HG03159 (cell line): ENCODE measurements at regions not wholly inside any gene's neighbourhood (a gene's known extent, or its start where the extent isn't known, plus 50 kb on each side); places are given as distances from the start of the nearest gene placed in this dataset.
A peak's percentile ranks its signal among the peaks of the same experiment; 100 is the strongest.

ENCODE experiments used
- ATAC-seq: cut with Tn5 transposase; IDR thresholded peaks from one replicate; pipeline ENCODE4 v1.9.1; 2021; ENCODE audit warnings: mild to moderate bottlenecking, moderate library complexity; ENCODE audit not compliant: unreplicated experiment

GRCh38 chr12:25058012-25058411 is 109.1 kb upstream of the BCAT1 start:
- ATAC-seq: no peak

GRCh38 chr12:25056486-25057130 is 107.7 kb upstream of the BCAT1 start:
- no peak for ATAC-seq

DNA sequence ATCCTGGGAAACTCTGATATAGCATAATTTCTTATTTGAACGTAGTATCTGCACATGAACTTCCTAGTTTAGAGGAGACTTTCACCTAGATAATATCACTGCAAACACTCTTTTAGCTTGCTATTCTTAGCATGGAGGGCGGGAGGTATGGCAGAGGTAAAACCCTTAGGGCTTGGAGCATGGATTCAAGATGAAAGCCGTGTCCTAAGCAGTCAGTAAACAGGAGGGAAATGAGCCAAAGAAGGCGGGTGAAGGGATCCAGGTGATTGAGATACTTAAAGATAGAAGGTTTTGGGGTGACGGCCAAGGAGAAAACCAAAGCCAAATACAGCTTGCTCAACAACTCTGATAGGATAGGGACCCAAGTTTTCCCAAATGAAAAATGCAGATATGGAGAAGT is 107.1 kb upstream of the BCAT1 start:
- no peak for ATAC-seq

DNA sequence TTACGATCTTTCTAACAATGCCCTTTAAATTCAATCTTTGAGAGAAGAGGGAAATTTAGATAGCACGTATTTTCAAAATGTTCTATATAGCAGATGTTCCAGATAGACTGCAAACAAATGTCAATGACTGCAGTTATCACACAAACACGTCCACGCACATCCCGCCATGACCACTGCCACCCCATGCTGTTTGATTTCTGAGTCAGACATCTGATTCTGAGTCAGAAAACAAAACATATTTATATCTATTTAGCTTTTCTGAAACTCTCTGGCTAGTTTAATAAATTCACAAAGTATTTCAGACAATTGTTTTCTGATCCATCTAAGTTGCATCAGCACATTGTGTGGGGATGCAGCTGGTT is 105.9 kb upstream of the BCAT1 start:
- ATAC-seq: no peak

DNA sequence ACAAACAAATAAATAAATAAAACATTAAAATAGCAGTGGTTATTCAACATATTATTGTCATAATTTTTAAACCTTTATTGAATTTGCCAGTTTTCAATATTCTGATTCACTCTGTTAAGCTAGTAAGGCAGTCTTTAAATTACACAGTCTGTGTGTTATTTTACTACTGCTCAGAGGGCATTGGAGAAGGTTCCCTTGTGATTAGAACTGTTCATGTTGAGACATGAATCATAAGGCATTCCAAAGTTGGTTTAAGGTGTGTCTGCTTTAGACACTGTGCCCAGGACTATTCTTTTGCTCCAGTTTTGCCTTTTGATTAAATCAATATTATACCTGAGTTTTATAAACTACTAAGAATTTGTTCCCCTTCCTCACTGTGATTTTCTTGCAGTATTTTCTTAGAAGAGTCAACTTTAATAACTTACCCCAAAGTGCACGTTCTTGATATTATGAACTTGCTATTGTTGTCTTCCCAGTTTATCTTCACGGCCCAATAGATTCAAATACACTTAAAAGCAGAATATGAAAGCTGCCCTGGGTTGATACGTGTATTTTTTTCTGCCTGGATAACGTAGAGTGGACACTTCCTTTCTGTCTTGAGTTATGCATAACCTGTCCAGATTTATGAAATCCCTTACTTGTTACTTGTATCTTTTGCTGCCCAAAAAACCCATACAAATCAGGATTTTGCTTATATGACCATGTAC is 105.3 kb upstream of the BCAT1 start:
- ATAC-seq: no peak

DNA sequence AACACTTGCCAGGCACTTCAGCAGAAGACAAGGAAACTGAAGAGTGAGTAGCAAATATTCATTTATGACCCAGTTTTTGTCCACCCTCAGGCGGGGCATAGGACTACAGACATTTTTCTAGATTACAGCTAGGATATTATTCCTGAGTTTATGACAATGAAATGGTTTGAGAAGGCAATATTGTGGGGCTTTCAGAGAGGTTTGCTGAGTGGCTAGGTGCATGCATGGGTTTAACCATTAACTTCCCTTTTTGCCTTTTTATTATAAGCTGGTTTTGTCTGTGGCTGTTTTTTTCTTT is 104.0 kb upstream of the BCAT1 start:
- ATAC-seq: no peak

DNA sequence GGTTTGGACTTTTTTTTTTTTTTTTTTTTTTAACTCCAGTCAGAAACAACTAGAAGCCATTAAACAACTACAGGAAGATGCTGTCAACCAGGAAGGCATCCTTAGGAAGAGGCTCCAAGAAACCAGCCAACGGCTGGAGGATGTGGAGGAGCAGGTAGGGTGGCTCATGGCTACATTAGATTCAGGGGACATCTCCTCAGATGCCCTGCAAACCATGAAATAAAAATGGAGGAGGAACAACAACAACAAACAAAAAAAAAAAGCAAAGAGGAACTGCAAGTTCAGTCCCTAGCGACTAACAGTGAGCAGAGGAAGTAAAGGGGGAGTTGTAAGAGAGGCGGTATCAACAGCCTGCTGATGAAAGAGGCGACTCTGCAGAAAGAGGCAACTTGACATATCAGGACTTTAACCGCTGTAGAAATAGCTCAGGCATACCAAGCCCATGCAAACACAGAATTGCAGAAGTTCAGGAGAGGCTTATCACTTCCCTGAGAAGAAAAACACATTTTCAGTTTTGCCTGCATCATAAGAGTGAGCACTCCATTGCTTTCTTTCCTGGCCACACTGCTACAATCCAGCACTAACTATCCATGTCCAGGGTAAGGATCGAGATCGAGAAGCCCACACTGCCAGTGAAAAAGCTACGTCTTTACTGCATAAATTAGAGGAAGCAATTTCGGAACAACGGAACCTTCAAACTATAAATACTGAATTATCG is 103.5 kb upstream of the BCAT1 start:
- peak; percentile 70 for ATAC-seq

- peak; percentile 67 for ATAC-seq
Observed at GRCh38 chr12:25051656-25052195, 102.8 kb upstream of the BCAT1 start.

DNA sequence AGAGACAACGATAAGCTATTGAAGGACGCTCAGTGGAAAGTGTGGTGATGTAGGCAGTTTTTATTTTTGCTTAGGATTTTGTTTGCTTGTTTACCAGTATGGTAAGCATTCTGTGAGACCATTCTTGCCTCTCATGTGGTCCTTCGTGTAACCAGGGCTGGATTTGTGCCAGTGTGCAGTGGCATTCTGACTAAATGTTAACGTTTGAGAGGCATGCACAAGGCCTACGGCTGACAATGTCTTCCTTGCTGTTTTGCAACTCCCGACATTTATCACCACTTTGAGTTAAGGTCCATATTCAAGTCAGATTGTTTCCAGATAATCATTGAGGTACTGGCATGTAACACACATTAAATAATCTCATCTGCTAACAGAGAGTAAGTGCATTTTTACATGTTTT is 102.3 kb upstream of the BCAT1 start:
- no peak for ATAC-seq

DNA sequence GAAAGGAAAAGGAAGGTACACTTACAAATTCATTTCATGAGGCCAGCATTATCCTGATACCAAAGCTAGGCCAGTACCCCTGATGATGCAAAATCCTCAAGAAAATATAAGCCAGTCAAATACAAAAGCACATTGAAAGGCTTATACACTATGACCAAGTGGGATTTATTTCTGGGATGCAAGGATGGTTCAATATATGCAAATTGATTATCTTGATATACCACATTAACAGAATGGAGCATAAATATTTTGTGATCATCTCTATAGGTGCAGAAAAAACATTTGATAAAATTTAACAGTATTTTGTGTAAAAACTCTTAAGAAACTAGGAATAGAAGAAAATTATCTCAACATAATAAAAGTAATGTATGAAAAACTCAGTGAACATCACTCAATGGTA is 97.0 kb upstream of the BCAT1 start:
- no peak for ATAC-seq

GRCh38 chr12:25041006-25041741 is 92.3 kb upstream of the BCAT1 start:
- ATAC-seq: peak; percentile 87

DNA sequence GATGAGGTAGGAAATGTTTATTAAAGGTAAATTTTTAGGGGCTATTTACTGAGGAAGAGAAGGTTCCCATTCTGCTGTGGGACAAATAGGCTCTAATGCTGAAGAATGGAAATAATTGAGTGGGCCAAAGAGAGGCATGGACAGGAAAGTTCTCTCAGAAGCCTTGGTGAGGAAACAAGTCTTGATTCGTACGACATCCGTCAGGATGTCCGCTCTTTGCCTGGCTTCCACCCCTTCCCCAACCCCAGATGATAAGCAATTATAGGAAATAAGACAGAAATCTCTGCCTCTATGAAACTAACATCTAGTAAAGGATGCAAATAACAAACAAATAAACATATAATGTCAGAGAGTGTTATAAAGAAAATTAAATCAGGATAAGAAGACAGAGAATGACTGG is 91.7 kb upstream of the BCAT1 start:
- no peak for ATAC-seq

- no peak for ATAC-seq
Observed at GRCh38 chr12:25034676-25035075, 85.8 kb upstream of the BCAT1 start.

- ATAC-seq: no peak
Observed at GRCh38 chr12:25025951-25026490, 77.1 kb upstream of the BCAT1 start.

DNA sequence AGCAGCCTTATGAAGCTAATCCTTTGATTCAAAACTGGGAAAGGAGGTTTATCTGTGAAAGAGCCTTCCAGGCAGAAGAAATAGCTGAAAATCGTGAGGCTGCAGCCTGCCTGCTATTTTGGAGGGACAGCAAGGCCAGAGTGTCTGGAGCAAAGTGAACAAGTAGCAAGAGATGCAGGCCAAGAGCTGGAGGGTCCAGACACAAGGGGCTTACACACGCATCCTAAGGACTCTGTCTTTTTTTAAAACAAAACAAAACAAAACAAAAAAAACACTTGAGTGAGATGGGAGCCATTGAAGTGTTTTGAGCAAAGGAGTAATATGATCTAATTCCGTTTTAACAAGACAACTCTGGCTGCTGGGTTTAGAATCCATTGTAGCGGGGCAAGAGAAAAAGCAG is 76.4 kb upstream of the BCAT1 start:
- no peak for ATAC-seq

GRCh38 chr12:25023808-25024207 is 74.9 kb upstream of the BCAT1 start:
- no peak for ATAC-seq

- peak; percentile 95 for ATAC-seq
Observed at GRCh38 chr12:25020621-25021243, 71.8 kb upstream of the BCAT1 start.

DNA sequence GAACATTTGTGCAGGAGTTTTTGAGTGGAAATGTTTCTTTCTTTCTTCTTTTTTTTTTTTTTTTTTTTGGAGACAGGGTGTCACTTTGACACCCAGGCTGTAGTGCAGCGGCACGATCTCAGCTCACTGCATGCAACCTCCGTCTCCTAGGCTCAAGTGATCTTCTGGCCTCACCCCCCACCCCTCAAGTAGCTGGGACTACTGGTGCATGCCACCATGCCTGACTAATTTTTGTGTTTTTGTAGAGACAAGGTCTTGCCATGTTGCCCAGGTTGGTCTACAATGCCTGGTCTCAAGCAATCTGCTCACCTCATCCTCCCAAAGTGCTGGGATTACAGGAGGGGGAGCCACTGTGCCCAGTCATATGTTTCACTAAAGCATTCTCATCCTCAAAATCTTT is 69.2 kb upstream of the BCAT1 start:
- ATAC-seq: no peak

- ATAC-seq: no peak
Observed at GRCh38 chr12:25017336-25017735, 68.4 kb upstream of the BCAT1 start.

DNA sequence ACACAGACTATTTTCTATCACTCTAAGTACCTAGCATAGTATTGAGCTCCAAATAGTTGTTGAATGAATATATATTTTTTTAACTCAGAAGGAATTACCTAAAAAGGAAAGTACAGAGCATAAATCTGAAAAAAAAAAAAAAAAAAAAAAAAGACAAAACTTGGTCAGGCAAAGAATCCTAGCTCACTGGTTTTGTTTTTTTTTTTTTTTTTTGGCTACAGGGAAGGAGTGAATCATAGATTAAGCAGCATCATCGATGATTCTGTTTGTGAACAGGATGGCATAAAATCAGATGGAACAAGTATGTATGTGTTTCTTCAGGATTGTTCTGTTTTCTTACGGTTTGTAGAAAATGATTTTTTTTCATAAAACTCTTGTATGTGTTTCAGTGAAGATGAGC is 66.1 kb upstream of the BCAT1 start:
- ATAC-seq: no peak

- no peak for ATAC-seq
Observed at GRCh38 chr12:25013061-25013460, 64.2 kb upstream of the BCAT1 start.
